ENCODE measurements at regions not wholly inside any gene's neighbourhood (a gene's known extent, or its start where the extent isn't known, plus 50 kb on each side); places are given as distances from the start of the nearest gene placed in this dataset.
A peak's percentile ranks its signal among the peaks of the same experiment; 100 is the strongest.

DNA sequence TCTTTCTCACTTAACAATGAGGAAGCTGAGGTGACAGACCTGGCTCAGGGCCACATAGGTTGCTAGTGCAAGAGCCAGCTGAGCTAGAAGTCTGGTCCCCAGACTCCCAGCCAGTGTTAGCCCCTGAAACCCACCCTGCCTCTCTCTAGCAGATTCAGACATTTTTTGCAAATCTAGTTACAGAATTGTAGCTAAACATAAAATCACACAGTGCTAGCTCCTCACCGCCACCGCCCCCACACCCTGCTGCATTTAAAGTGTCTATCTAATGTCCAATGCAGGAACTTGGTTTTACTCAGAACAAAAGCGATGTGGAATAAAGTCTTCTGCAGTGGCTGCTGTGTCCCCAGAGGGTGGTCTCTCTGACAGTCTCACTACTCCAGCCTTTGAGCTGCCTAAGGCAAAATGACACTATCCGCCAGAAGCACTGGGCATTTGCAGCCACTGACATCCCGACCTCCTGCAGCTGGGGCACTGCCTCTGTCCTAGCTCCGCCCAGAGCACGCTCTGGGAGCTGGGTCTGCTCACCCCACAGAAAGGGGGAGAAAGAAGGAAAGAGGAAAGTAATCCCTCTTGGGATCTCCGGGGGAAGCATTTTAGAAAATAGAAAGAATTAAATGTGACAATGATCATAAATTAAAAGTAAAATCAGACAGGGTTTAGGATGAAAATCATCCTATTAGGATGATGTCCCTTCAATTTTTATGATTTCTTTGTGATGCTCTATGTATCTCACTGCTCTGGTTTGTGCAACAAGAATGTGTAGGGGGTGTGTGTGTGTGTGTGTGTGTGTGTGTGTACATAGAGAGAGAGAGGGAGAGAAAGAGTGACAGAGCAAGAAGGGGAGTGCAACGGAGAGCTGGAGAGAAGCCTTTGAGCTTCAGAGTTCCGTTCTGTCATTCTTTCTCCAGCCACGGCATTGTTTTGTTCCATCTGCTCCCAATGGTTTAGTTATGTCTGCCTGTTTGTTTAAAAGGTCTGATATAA, 50.5 kb upstream of the ST8SIA3 start:
- peak overlapping the region; percentile 10 for H3K27ac Mint-ChIP-seq (ENCODE audit: unreplicated experiment)
- H3K27me3 Mint-ChIP-seq (ENCODE audit: low read depth): no peaks in the 10 kb centered on the region
- TF ChIP-seq, protein P1, sequence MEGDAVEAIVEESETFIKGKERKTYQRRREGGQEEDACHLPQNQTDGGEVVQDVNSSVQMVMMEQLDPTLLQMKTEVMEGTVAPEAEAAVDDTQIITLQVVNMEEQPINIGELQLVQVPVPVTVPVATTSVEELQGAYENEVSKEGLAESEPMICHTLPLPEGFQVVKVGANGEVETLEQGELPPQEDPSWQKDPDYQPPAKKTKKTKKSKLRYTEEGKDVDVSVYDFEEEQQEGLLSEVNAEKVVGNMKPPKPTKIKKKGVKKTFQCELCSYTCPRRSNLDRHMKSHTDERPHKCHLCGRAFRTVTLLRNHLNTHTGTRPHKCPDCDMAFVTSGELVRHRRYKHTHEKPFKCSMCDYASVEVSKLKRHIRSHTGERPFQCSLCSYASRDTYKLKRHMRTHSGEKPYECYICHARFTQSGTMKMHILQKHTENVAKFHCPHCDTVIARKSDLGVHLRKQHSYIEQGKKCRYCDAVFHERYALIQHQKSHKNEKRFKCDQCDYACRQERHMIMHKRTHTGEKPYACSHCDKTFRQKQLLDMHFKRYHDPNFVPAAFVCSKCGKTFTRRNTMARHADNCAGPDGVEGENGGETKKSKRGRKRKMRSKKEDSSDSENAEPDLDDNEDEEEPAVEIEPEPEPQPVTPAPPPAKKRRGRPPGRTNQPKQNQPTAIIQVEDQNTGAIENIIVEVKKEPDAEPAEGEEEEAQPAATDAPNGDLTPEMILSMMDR (conservative IDR thresholded peaks at IDR 0.05): no peak
- H3K4me1 Mint-ChIP-seq: peaks cover 18% of the 10 kb centered on the region
- peak; percentile 27 for DNase-seq (ENCODE audit: low read depth, low spot score)
- H3K4me3 Mint-ChIP-seq: peak overlapping the region; percentile 8
- no peaks in the 10 kb centered on the region for H3K9me3 Mint-ChIP-seq
- H3K36me3 Mint-ChIP-seq (ENCODE audit: low read depth): no peaks in the 10 kb centered on the region
